Fibroblast of mammary gland (primary cell): ENCODE measurements at regions not wholly inside any gene's neighbourhood (a gene's known extent, or its start where the extent isn't known, plus 50 kb on each side); places are given as distances from the start of the nearest gene placed in this dataset.
"Not testable (repeated sequence)": the region's sequence is repeated elsewhere in the genome, so short reads cannot be mapped to it uniquely, and the experiment has no call there.

Experiments used
- DNase-seq: peaks from one replicate; pipeline ENCODE4 v3.0.0-alpha.2; 2010; ENCODE audit warnings: low read depth
- H3K4me3 ChIP-seq: 2 replicates; pipeline ENCODE4 v1.5.1; 2011; ENCODE audit warnings: low read depth, mild to moderate bottlenecking, low read length, moderate library complexity; ENCODE audit not compliant: control insufficient read depth
- CTCF ChIP-seq: conservative IDR thresholded peaks from 2 replicates; pipeline ENCODE4 v1.5.1; 2011; ENCODE audit warnings: low read depth, low read length, inconsistent platforms; ENCODE audit not compliant: control insufficient read depth, insufficient read depth

- DNase-seq = no peak
- no peak overlapping the region for H3K4me3 ChIP-seq
- no peak for TF ChIP-seq CTCF
Measured at GRCh38 chr15:55074431-55074830, 122.3 kb downstream of the RSL24D1 start.

- H3K4me3 ChIP-seq, DNase-seq: not testable (repeated sequence)
Measured at GRCh38 chr15:55063970-55064369, 132.8 kb downstream of the RSL24D1 start.

GRCh38 chr15:55060836-55061235 is 135.9 kb downstream of the RSL24D1 start:
- no peak for TF ChIP-seq CTCF
- no peak overlapping the region for H3K4me3 ChIP-seq
- DNase-seq = no peak

GRCh38 chr15:55056500-55056899 is 140.2 kb downstream of the RSL24D1 start:
- TF ChIP-seq CTCF = no peak
- no peak overlapping the region for H3K4me3 ChIP-seq

GRCh38 chr15:55044162-55044561 is 152.6 kb downstream of the RSL24D1 start:
- TF ChIP-seq CTCF = no peak
- no peak overlapping the region for H3K4me3 ChIP-seq
- no peak for DNase-seq

More at GRCh38 chr15:55056500-55056899, 140.2 kb downstream of the RSL24D1 start:
- DNase-seq = no peak

GRCh38 chr15:55037071-55037470 is 159.7 kb downstream of the RSL24D1 start:
- no peak for TF ChIP-seq CTCF
- no peak overlapping the region for H3K4me3 ChIP-seq
- no peak for DNase-seq

GRCh38 chr15:55035749-55036148 is 161.0 kb downstream of the RSL24D1 start:
- TF ChIP-seq CTCF = no peak
- H3K4me3 ChIP-seq = no peak overlapping the region
- no peak for DNase-seq
